ENCODE measurements at regions not wholly inside any gene's neighbourhood (a gene's known extent, or its start where the extent isn't known, plus 50 kb on each side); places are given as distances from the start of the nearest gene placed in this dataset.
A peak's percentile ranks its signal among the peaks of the same experiment; 100 is the strongest.

DNA sequence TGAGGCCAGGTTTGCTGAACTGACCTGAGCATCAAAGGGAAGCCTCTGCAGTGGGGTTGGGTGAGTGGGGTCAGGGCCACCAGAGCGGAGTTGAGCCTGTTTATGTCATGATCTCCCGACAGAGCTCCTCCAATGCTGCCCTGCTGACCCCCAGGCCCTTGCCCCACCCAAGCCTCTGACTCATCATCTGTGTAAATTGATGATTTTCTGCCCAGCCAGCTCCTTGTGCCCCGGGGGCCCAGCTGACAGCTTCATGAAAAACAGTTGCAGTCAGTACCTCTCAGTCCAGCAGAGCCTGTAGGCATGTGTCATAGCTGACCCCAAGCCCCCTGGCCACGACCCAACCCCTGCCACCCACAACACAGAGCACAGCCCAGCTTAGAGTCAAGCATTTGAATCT lies 134.9 kb downstream of the CCT6B start:
- no peak for DNase-seq (ENCODE audit: low read depth in 4 of 4, low spot score in 2 of 4)

DNA sequence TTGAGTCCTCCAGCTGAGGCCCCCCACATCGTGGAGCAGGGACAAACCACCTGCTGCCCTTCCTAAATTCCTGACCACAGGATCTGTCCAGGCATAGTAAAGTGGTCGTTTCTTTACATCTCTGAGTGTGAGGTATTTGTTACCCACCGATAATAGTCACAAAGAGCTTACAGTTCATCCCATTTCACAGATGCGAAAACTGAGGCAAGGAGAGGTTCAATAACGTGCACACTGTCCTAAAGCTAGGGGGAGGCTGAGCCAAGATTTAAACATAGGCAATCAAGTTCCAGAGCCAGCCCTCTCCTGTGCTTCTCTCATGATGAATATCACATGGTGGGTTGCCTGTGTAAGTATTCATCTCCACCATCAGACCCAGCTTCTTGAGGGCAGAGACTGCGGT lies 135.4 kb downstream of the CCT6B start:
- no peak for DNase-seq (ENCODE audit: low read depth in 4 of 4, low spot score in 2 of 4)

DNA sequence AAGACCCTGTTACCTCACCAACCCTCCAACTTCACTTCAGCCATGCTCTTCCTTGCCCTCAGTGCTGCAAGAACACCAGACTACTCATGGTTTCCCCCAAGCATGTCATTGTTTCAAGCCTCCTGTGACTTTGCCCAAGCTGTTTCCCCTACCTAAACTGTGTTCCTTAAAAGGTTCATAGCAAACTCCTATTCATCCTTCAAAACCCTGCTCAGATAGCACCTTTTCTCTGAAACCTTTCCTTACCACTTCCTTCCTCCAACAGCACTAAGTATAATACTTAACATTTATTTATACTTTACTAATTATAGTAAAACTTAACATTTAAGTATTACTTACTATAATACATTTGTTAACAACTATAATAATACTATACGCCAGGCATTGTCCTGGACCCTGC lies 136.2 kb downstream of the CCT6B start:
- no peak for DNase-seq (ENCODE audit: low read depth in 4 of 4, low spot score in 2 of 4)

DNA sequence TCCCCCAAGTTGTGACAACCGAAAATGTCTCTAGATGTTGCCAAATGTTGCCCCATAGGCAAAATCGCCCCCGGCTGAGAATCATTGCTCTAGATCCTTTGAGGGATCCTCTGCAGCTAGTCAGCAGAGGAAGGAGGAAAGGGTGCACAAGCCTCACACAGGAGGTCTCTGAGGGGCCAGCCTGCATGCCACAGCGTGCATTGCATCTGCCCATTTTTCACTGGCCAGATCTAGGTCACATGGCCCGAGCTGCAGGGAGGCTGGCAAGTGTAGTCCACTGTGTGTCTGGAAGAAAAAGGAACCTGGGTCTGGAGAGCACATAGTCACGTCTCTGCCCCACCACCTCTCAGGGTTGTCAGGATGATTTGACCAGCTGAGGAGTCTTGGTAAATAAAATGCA lies 138.2 kb downstream of the CCT6B start:
- no peak for DNase-seq (ENCODE audit: low read depth in 4 of 4, low spot score in 2 of 4)

DNA sequence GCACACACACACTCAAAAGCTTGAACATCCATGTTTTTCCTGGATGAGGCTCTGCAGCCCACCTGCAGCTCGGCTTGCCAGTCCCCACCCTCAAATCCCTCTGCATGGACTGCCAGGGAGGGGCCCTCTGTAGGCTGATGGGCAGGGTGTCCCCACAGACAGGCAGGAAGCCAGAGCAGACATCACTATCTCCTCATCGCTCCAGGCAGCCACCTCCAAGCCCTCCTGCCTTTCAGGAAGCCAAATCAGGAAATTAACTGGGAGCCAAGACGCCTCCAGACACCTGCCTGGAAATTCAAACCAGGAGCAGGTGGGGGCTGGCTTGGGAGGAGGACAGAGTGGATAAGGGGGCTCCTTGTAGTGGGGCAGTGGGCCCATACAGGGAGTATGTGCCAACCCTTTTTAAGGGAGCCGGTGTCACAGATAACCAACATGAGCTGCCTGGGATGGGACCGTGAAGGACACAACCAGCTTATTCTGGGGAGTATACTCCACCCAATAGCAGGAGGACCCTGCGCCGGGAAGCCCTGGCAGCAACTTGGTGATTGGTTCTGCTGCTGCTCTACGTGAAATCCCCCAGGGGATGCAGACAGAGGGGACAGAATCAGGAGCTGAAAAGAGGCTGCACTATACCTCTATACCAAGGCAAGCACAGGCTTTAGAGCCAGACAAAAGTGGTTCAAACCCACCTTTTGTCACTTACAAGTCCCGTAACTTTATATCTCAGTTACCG lies 139.1 kb downstream of the CCT6B start:
- no peak for DNase-seq (ENCODE audit: low read depth in 4 of 4, low spot score in 2 of 4)

GRCh38 chr17:34820922-34821321 lies 140.3 kb downstream of the CCT6B start:
- DNase-seq (ENCODE audit: low read depth in 4 of 4, low spot score in 2 of 4), result no peak

- no peak for DNase-seq (ENCODE audit: low read depth in 4 of 4, low spot score in 2 of 4)
These were observed 140.9 kb downstream of the CCT6B start for GRCh38 chr17:34820248-34820801.

DNA sequence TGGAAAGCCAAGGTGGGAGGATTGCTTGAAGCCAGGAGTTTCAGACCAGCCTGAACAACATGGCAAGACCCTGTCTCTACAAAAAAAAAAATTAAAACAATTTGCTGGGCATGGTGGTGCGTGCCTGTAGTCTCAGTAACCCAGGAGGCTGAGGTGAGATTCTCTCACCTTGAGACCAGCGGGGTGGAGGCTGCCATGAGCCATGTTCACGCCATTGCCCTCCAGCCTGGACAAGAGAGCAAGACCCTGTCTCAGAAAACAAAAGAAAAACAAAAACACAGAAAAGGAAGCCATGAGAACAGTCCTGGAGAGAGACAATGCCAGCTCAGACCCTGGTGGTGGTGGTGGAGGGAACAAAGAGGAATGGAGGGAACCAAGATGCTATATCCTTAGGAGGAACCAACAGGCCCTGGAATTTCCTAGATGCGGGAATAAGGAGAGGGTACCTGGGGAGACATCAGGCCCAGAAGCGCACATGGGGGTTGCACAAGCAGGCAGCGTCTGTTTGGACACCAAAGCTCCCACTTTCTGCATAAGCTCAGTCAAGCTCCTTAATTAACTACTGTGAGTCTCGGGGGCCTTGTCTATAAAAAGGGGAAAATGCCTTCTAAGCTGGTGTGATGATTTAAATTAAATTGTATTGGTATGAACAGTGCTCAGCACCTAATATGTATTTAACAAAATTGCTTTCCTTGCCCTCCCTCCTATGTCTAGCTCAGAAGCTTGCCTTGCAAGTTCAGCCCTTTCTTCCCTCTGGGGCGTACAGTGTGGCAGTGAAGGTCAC lies 143.8 kb downstream of the CCT6B start:
- no peak for DNase-seq (ENCODE audit: low read depth in 4 of 4, low spot score in 2 of 4)

- DNase-seq (ENCODE audit: low read depth in 4 of 4, low spot score in 2 of 4), result no peak
These were observed 144.4 kb downstream of the CCT6B start for GRCh38 chr17:34816848-34817247.

DNA sequence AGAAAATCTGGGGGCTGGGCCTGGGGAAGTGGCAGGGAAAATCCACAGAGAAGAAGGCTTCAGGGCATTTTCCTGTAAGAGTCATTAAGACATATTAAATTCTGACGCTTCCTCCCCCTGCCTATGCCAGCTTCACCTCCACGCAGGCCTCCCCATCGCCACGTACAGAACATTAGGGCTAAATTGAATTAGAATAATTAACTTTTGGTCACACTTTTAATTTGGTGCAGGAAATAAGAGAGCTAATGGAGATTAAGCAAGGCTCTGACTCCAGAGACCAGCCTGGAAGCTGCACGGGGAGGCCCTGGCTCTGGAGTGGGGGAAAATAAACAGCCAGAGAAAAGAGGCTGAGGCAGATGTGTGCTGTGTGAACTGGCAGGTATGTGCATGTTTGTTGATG lies 148.0 kb downstream of the CCT6B start:
- no peak for DNase-seq (ENCODE audit: low read depth in 4 of 4, low spot score in 2 of 4)

- no peak for DNase-seq (ENCODE audit: low read depth in 4 of 4, low spot score in 2 of 4)
These were observed 149.7 kb downstream of the CCT6B start for GRCh38 chr17:34811561-34811960.

DNA sequence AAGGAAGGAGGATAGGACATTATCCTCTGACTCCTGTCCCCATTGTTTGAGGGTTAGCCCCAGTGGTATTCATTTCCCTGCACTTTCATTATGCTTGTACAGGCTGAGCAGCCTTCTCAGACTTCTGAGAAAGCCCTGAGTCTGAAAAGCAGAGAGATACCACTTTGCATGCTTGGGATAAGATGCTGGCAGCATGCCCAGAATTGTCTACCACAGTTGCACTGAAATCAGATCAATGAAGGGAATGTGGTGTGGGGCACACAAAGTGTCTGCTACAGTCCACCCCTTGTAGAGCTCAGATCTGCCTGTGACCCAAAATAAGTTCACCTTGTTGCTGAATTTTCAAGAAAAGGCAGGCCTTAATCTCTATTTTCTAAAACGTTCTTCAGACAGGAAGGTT lies 160.6 kb downstream of the CCT6B start:
- DNase-seq (ENCODE audit: low read depth in 4 of 4, low spot score in 2 of 4), result no peak

DNA sequence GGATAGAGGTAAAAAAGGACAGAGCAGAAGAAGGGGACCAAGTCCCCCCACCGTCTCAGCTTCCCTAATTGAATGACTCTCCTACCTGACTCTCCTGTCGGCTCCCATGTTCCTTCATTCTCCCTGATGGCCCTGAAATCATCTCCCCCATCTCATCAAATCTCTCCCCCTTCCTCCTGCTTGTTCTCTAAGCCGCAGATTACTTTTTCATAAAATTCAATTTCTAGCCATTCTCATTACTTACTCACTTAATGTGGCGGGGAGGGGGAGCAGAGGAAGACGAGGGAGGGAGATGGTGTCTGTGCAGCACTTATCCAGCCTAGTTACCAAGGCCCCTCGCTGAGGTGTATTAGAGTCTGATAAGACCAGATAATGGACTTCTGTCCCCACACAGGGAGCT lies 161.5 kb downstream of the CCT6B start:
- DNase-seq (ENCODE audit: low read depth in 4 of 4, low spot score in 2 of 4), result no peak

DNA sequence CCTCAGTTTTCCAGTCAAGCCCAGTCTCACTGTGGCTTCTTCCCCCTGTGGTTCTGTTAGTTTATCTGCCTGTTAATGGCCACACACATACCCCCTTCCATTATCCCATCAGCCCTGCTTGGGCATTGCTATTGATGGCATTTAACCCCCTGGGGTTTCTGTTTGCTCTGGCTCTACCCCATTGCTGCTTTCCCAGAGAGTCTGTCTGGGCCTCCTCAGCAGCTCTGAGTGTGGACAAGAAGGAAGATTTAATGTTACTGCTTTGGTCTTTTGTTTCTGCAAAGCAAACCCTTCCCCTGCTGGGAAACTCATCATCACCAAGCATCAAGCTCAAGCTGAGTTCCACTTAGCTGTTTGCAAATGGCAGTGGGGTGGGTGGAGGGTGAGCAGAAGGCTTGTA lies 162.7 kb downstream of the CCT6B start:
- DNase-seq (ENCODE audit: low read depth in 4 of 4, low spot score in 2 of 4), result no peak

DNA sequence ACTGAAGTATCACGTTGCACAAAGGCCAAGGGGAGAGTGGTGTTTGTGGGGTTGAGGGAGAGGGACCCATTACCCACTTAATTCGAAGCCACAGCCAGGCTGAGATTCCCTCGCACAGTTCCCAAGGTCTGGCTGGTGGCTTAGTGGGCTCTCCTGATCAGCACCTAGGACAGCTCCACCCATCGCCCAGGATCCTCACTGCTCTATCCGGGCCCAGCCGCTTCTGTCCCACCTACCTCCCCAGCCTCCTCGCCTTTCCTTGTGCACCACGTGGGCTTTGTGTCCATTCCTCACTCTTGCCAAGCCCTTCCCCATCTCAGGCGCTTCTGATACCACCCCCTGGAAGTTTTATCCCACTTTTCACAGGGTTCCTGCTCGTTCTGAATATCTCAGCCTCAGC lies 163.5 kb downstream of the CCT6B start:
- DNase-seq (ENCODE audit: low read depth in 4 of 4, low spot score in 2 of 4), result peak; percentile 21 to 56 (median 38)

DNA sequence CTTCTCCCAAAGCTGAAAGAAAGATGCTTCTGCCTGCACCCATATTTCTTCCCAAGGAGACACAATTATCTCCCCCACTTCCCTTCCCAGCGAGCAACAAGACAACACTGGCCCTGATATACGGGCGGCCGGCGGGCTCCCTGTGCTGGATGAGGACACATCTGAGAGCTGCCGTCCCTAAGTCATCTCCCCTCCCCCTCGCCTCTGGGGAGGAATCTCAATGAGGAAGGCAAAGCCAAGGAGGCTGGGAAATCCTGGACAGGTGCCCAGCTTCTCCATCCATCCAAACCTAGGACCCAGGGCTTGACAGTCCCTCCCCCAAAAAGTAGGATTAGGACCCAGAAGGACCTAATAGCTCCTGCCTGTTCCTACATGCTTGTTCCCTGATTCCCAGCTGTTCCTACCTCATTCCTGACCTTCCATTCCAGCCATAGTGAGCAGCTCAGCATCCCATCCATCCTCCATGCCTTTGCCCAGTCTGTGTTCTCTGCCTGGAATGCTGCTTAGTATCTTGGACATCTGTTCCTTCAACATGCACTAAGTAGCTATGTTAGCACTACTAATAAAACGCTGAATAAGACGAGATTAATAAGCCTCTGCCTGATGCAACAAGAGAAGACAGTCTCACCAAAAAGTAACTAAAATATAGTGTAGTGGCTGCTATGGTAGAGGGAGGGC lies 167.9 kb downstream of the CCT6B start:
- DNase-seq (ENCODE audit: low read depth in 4 of 4, low spot score in 2 of 4), result no peak

DNA sequence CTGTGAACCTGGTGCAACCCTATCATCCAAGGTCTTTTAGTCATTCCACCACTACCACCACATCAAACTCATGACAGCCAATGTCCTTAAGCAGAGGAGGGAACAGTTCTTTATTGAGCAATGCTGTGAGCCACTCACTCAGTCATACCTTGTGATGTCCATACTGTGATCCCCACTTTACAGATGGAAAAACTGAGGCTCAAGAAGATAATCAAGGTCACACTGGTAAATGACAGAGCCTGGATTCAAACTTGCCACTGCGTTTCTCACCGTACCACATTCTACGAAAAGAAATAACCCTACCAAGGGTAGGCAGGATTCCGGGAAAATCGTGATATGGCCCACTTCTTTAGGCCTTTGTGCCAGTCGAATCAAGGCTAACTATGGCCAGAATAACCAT lies 172.6 kb downstream of the CCT6B start:
- no peak for DNase-seq (ENCODE audit: low read depth in 4 of 4, low spot score in 2 of 4)

- no peak for DNase-seq (ENCODE audit: low read depth in 4 of 4, low spot score in 2 of 4)
These were observed 176.7 kb downstream of the CCT6B start for GRCh38 chr17:34784526-34784925.

GRCh38 chr17:34782271-34782670 lies 179.0 kb downstream of the CCT6B start:
- no peak for DNase-seq (ENCODE audit: low read depth in 4 of 4, low spot score in 2 of 4)

GRCh38 chr17:34781571-34782108 lies 179.6 kb downstream of the CCT6B start:
- DNase-seq (ENCODE audit: low read depth in 4 of 4, low spot score in 2 of 4), result no peak

- DNase-seq (ENCODE audit: low read depth in 4 of 4, low spot score in 2 of 4), result no peak
These were observed 180.2 kb downstream of the CCT6B start for GRCh38 chr17:34781071-34781470.

Data from left renal cortex interstitium (tissue), 4 donors.